ENCODE measurements at regions not wholly inside any gene's neighbourhood (a gene's known extent, or its start where the extent isn't known, plus 50 kb on each side); places are given as distances from the start of the nearest gene placed in this dataset.
A peak's percentile ranks its signal among the peaks of the same experiment; 100 is the strongest.

DNA sequence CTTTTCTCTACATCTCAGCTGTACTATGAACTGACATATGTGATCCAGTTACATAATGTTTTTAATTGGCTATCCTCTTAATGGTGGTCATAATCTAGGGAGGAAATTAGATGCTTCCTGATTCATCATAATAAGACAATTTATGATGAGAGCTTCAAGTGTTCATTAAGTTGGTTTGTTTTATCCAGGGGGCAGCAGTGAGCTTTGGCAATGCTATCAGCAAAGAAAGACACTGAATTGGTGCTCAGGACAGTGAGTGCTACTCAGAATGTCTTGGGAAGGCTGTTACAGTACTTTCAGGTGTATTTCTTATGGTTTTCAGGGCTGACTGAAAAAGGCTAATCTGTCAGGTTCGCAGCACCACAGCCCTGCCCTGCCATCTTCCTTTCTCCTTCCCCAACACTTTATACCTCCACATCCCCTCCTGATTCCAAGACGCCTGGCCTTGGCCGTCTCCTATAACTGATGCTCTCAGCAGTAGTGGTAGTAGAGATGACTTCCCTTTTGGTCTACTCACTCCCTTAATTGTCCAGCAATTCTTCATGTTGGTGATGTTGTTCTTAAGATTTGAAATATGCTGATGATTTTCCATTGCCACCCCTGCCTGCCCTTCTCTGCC, 67.0 kb upstream of the TNFAIP3 start:
- no peak overlapping the region; the same call in 1 of the 2 replicates for H3K4me2 ChIP-seq (ENCODE audit: low read depth, low read length)
- TF ChIP-seq, protein P1, sequence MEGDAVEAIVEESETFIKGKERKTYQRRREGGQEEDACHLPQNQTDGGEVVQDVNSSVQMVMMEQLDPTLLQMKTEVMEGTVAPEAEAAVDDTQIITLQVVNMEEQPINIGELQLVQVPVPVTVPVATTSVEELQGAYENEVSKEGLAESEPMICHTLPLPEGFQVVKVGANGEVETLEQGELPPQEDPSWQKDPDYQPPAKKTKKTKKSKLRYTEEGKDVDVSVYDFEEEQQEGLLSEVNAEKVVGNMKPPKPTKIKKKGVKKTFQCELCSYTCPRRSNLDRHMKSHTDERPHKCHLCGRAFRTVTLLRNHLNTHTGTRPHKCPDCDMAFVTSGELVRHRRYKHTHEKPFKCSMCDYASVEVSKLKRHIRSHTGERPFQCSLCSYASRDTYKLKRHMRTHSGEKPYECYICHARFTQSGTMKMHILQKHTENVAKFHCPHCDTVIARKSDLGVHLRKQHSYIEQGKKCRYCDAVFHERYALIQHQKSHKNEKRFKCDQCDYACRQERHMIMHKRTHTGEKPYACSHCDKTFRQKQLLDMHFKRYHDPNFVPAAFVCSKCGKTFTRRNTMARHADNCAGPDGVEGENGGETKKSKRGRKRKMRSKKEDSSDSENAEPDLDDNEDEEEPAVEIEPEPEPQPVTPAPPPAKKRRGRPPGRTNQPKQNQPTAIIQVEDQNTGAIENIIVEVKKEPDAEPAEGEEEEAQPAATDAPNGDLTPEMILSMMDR (IDR thresholded peaks at IDR 0.05; ENCODE audit: low read length), result peak; percentile 81
- TF ChIP-seq EZH2 (optimal IDR thresholded peaks at IDR 0.05; ENCODE audit: low read depth, low read length), result no peak
- no peak overlapping the region for H3K9ac ChIP-seq (ENCODE audit: low read length)
- H3K9me2 ChIP-seq (replicated peaks; ENCODE audit: insufficient read depth, low read length), result no peaks in the 10 kb centered on the region
- H3K36me3 ChIP-seq (replicated peaks; ENCODE audit: insufficient read depth, low read length), result no peaks in the 10 kb centered on the region
- H4K20me1 ChIP-seq (ENCODE audit: insufficient read depth, low read length), result no peaks in the 10 kb centered on the region
- H2AFZ ChIP-seq (ENCODE audit: low read length), result 0 out of 2 replicates have a peak overlapping the region, but pooled peaks have one; percentile 12
- H3K27me3 ChIP-seq (replicated peaks; ENCODE audit: insufficient read depth, low read length), result no peaks in the 10 kb centered on the region
- H3K4me3 ChIP-seq (ENCODE audit: low read length), result no peak overlapping the region
- DNase-seq, result peak; percentile 87
- H3K27ac ChIP-seq (ENCODE audit: low read length), result no peak overlapping the region; the same call in 1 of the 2 replicates
- H3F3A ChIP-seq (ENCODE audit: insufficient read depth, low read length), result no peaks in the 10 kb centered on the region
- H3K79me2 ChIP-seq (ENCODE audit: low read length), result no peaks in the 10 kb centered on the region
- no peaks in the 10 kb centered on the region for H3K9me3 ChIP-seq (replicated peaks; ENCODE audit: insufficient read depth, low read length)
- H3K4me1 ChIP-seq (ENCODE audit: low read length), result peaks cover 29% of the 10 kb centered on the region

DNA sequence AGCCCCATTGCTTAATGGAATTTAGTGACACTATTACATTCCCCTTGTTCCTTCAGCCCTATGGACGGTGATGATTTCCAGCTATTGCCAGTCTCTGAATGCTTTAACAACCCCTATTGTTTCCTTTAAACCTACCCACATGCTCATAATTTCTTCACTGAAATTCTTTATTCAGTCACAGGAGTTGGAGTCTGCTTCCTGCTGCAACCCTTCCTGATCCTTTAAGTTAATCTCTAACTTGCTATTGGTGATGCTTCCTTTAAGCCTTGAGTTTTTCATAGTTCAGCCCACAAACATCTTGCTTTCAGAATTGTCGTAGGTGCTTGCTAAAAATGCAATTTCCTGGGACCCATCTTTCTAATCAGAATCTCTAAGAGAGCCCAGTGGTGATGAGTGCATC, 66.3 kb upstream of the TNFAIP3 start:
- H3K27ac ChIP-seq (ENCODE audit: low read length), result no peak overlapping the region
- H3K36me3 ChIP-seq (replicated peaks; ENCODE audit: insufficient read depth, low read length), result no peaks in the 10 kb centered on the region
- H4K20me1 ChIP-seq (ENCODE audit: insufficient read depth, low read length), result no peaks in the 10 kb centered on the region
- no peak overlapping the region for H3K4me2 ChIP-seq (ENCODE audit: low read depth, low read length)
- H3K9me2 ChIP-seq (replicated peaks; ENCODE audit: insufficient read depth, low read length), result no peaks in the 10 kb centered on the region
- no peaks in the 10 kb centered on the region for H3F3A ChIP-seq (ENCODE audit: insufficient read depth, low read length)
- H3K9ac ChIP-seq (ENCODE audit: low read length), result no peak overlapping the region
- TF ChIP-seq, protein P1 (IDR thresholded peaks at IDR 0.05; ENCODE audit: low read length), result no peak
- no peak for TF ChIP-seq EZH2phosphoT487 (IDR thresholded peaks at IDR 0.05; ENCODE audit: low read length)
- no peak for TF ChIP-seq EZH2 (optimal IDR thresholded peaks at IDR 0.05; ENCODE audit: low read depth, low read length)
- H3K79me2 ChIP-seq (ENCODE audit: low read length), result no peaks in the 10 kb centered on the region
- no peaks in the 10 kb centered on the region for H3K27me3 ChIP-seq (replicated peaks; ENCODE audit: insufficient read depth, low read length)
- H2AFZ ChIP-seq (ENCODE audit: low read length), result no peak overlapping the region
- H3K9me3 ChIP-seq (replicated peaks; ENCODE audit: insufficient read depth, low read length), result no peaks in the 10 kb centered on the region
- DNase-seq, result no peak
- peaks cover 29% of the 10 kb centered on the region for H3K4me1 ChIP-seq (ENCODE audit: low read length)
- H3K4me3 ChIP-seq (ENCODE audit: low read length), result no peak overlapping the region

GRCh38 chr6:137801352-137802114, 65.5 kb upstream of the TNFAIP3 start:
- no peak overlapping the region for H3K9ac ChIP-seq (ENCODE audit: low read length)
- H4K20me1 ChIP-seq (ENCODE audit: insufficient read depth, low read length), result no peaks in the 10 kb centered on the region
- no peak overlapping the region for H3K4me3 ChIP-seq (ENCODE audit: low read length)
- H3K4me2 ChIP-seq (ENCODE audit: low read depth, low read length), result no peak overlapping the region
- TF ChIP-seq EZH2 (optimal IDR thresholded peaks at IDR 0.05; ENCODE audit: low read depth, low read length), result no peak
- TF ChIP-seq EZH2phosphoT487 (IDR thresholded peaks at IDR 0.05; ENCODE audit: low read length), result no peak
- TF ChIP-seq, protein P1 (IDR thresholded peaks at IDR 0.05; ENCODE audit: low read length), result no peak
- H3K79me2 ChIP-seq (ENCODE audit: low read length), result no peaks in the 10 kb centered on the region
- no peaks in the 10 kb centered on the region for H3K36me3 ChIP-seq (replicated peaks; ENCODE audit: insufficient read depth, low read length)
- H3K27ac ChIP-seq (ENCODE audit: low read length), result no peak overlapping the region
- no peaks in the 10 kb centered on the region for H3K9me3 ChIP-seq (replicated peaks; ENCODE audit: insufficient read depth, low read length)
- no peaks in the 10 kb centered on the region for H3K27me3 ChIP-seq (replicated peaks; ENCODE audit: insufficient read depth, low read length)
- no peaks in the 10 kb centered on the region for H3F3A ChIP-seq (ENCODE audit: insufficient read depth, low read length)
- H3K4me1 ChIP-seq (ENCODE audit: low read length), result peaks cover 29% of the 10 kb centered on the region
- no peaks in the 10 kb centered on the region for H3K9me2 ChIP-seq (replicated peaks; ENCODE audit: insufficient read depth, low read length)
- H2AFZ ChIP-seq (ENCODE audit: low read length), result no peak overlapping the region
- no peak for DNase-seq
